ENCODE measurements at regions not wholly inside any gene's neighbourhood (a gene's known extent, or its start where the extent isn't known, plus 50 kb on each side); places are given as distances from the start of the nearest gene placed in this dataset.

DNA sequence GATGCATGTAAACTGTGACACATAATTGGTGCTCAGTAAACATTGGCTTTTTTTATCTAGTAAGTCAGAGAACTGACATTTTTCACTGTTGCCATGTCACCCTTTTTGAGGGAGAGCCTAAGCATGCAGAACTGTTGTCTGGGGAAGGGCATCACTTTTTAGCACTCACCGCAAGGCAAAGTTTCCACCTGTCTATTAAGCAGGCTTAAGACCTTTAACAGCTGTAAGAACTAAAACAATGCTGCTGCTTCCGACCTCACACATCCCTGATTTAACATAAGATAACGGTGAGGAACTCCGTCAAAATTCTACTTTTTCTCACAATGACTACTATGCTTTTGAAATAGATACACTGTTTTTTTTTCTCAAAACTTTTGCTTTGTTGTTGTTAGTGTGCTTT, 554.8 kb downstream of the NUF2 start:
- no peak for TF ChIP-seq CTCF (IDR thresholded peaks at IDR 0.05)
- no peak for TF ChIP-seq POLR2A (IDR thresholded peaks at IDR 0.05; ENCODE audit: low read depth)
- TF ChIP-seq EP300 (IDR thresholded peaks at IDR 0.05) = no peak
- TF ChIP-seq POLR2AphosphoS5 (IDR thresholded peaks at IDR 0.05) = no peak
- Histone ChIP-seq H3K9me3 (no peaks in the 10 kb centered on the region), H3K27ac (replicated peaks in 1 of 4) (no peak overlapping the region), H3K27me3 (no peaks in the 10 kb centered on the region), H3K36me3 (no peaks in the 10 kb centered on the region), H3K4me1 (peaks cover 0 to 10% (median 0%) of the 10 kb centered on the region in 4 donors), H3K4me3 (no peak overlapping the region)
- 75% methylated on average over 4 of the region's 4 CpGs for WGBS
- intact Hi-C loops (cut with DNase I) = no loop called here
- no peak for DNase-seq (ENCODE audit: extremely low spot score)

DNA sequence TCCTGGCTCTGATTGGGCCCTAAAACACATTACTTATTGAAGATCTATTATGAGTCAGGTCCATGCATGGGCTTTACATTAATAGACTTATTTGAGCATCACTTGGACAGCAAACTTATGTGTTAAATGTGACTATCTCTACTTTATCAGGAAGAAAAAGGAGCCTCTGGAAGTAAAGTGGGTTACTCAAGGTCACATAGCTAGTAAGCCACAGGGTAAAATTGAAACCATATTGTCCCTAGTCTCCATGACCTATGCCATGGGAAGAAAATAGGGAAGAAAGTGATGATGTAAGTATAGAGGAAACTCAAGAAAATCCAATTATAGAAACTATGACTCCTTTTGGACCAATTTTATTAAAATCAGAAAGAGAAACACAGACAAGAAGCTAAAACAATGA, 555.3 kb downstream of the NUF2 start:
- Histone ChIP-seq H3K27me3 (no peaks in the 10 kb centered on the region), H3K9me3 (no peaks in the 10 kb centered on the region), H3K4me1 (peaks cover 0 to 10% (median 0%) of the 10 kb centered on the region in 4 donors), H3K36me3 (no peaks in the 10 kb centered on the region), H3K4me3 (no peak overlapping the region), H3K27ac (replicated peaks in 1 of 4) (no peak overlapping the region)
- DNase-seq (ENCODE audit: extremely low spot score) = no peak
- TF ChIP-seq EP300 (IDR thresholded peaks at IDR 0.05) = no peak
- TF ChIP-seq CTCF (IDR thresholded peaks at IDR 0.05) = no peak
- TF ChIP-seq POLR2AphosphoS5 (IDR thresholded peaks at IDR 0.05) = no peak
- TF ChIP-seq POLR2A (IDR thresholded peaks at IDR 0.05; ENCODE audit: low read depth) = no peak
- intact Hi-C loops (cut with DNase I) = no loop called here

GRCh38 chr1:163885510-163885909, 563.8 kb downstream of the NUF2 start:
- intact Hi-C loops (cut with DNase I) = no loop called here
- 93% methylated on average over 8 of the region's 8 CpGs for WGBS
- Histone ChIP-seq H3K36me3 (no peaks in the 10 kb centered on the region), H3K27ac (replicated peaks in 1 of 4) (no peak overlapping the region), H3K9me3 (no peaks in the 10 kb centered on the region), H3K4me1 (no peaks in the 10 kb centered on the region), H3K4me3 (no peak overlapping the region), H3K27me3 (no peaks in the 10 kb centered on the region)
- DNase-seq (ENCODE audit: extremely low spot score) = no peak
- TF ChIP-seq POLR2A (IDR thresholded peaks at IDR 0.05; ENCODE audit: low read depth) (no peak), POLR2AphosphoS5 (IDR thresholded peaks at IDR 0.05) (no peak), CTCF (IDR thresholded peaks at IDR 0.05) (no peak), EP300 (IDR thresholded peaks at IDR 0.05) (no peak)

- DNase-seq (ENCODE audit: extremely low spot score) = no peak
- H3K27me3 ChIP-seq = no peaks in the 10 kb centered on the region
- no peaks in the 10 kb centered on the region for H3K36me3 ChIP-seq
- intact Hi-C loops (cut with DNase I) = no loop called here
- H3K9me3 ChIP-seq = no peaks in the 10 kb centered on the region
- H3K4me1 ChIP-seq = no peaks in the 10 kb centered on the region
- H3K4me3 ChIP-seq = no peak overlapping the region
- WGBS = 68% methylated on average over 1 of the region's 1 CpG
- TF ChIP-seq EP300 (IDR thresholded peaks at IDR 0.05) (no peak), POLR2AphosphoS5 (IDR thresholded peaks at IDR 0.05) (no peak), POLR2A (IDR thresholded peaks at IDR 0.05; ENCODE audit: low read depth) (no peak), CTCF (IDR thresholded peaks at IDR 0.05) (no peak)
- no peak overlapping the region for H3K27ac ChIP-seq (replicated peaks in 1 of 4)
Measured at GRCh38 chr1:163896001-163896400, 574.2 kb downstream of the NUF2 start.

- Histone ChIP-seq H3K36me3 (no peaks in the 10 kb centered on the region), H3K27ac (replicated peaks in 1 of 4) (no peak overlapping the region), H3K4me3 (no peak overlapping the region), H3K4me1 (no peaks in the 10 kb centered on the region), H3K9me3 (no peaks in the 10 kb centered on the region), H3K27me3 (no peaks in the 10 kb centered on the region)
- intact Hi-C loops (cut with DNase I) = no loop called here
- no peak for DNase-seq (ENCODE audit: extremely low spot score)
- 69% methylated on average over 5 of the region's 5 CpGs for WGBS
- TF ChIP-seq POLR2A (IDR thresholded peaks at IDR 0.05; ENCODE audit: low read depth) (no peak), POLR2AphosphoS5 (IDR thresholded peaks at IDR 0.05) (no peak), EP300 (IDR thresholded peaks at IDR 0.05) (no peak), CTCF (IDR thresholded peaks at IDR 0.05) (no peak)
Measured at GRCh38 chr1:163897412-163898155, 575.8 kb downstream of the NUF2 start.
